ENCODE measurements at regions not wholly inside any gene's neighbourhood (a gene's known extent, or its start where the extent isn't known, plus 50 kb on each side); places are given as distances from the start of the nearest gene placed in this dataset.

GRCh38 chr9:20191228-20191840 is 402.5 kb upstream of the SLC24A2 start:
- no peak for DNase-seq

DNA sequence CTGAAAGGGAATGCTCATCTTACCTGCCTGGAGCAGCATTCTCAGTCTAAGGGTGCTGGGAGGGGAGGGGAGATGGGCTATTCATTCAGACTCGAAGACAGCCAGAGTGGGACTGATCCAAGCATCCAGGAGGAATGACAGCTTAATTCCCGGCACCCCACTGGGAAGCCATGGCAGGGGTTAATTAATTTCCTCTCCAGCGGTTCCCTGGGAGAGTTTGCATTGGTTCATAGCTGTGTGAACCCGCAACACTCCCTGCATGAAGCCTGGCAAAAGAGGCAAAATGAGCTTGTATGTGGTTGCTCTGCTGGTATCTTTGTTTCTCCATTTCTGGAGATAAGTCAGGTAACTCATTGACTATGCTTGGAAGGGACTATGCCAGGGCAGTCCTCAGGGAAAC is 401.0 kb upstream of the SLC24A2 start:
- no peak for DNase-seq

DNA sequence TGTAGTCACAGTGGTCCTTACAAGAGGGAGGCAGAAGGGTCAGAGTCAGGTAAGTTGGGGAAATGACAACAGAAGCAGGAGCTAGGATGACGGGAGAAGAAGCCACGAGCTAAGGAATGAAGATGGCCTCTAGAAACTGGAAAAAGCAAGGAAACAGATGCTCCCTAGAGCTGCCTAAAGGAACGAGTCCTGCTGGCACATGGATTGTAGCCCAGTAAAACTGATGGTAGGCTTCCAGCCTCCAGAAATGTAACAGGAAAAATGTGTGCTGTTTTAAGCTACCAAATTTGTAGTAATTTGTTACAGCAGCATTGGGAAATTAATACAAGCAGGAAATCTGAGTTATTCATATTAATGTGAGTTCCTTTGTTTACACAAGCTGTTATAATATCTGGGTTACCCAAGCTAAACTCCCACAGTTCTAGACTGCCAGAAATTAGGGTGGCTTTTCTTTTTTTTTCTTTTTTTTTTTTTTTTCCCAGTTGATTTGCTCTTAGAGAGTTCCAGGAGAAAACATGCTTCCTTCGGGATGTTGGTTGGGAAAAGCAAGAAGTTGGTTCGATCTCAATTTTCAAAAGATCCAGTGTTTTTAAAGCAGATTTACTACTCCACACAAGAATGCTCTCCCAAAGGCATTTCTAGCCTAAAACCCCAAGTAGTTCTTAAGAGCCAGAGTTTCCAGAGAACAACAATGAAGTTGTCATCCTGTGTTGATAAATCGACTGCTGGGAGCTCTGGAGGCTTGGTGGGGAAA is 400.0 kb upstream of the SLC24A2 start:
- no peak for DNase-seq

DNA sequence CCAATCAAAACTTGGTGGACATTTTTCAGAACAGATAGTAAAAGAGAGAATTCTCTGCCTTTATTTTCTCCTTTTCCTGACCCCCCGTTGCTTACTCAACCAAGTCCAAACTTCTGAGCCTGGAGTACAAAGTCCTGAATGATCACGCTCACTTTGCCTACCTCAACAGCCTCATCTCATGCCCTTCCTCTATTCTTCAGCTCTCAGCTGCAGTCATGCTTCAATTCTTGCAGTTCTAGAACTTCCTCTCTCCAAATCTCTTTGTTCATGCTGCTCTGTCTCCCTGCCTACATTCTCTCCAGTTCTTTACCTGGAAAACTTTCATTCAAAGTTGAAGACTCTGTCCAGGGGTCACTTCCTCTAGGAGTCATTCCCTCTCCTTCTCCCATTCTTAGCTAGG is 398.5 kb upstream of the SLC24A2 start:
- DNase-seq, result no peak

- DNase-seq, result no peak
Observed at GRCh38 chr9:20186823-20187222, 398.0 kb upstream of the SLC24A2 start.

DNA sequence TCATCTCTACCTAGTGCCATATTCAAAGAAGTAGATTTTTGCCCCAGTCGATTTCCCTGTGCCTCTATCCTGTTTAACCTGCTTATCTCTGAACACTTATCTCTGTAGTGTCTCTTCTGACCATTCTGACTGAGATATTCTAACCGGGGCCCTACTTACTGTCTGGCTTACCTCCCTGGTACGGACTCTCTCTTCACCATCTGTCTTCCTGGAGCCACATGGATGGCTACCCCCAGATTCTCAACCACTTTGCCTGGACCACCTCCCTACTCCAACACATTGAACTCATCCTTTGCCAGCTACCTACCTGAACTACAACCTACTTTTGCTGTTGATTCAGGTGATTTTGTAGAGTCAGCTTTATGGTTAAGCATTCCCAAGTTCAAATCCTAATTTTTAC is 397.4 kb upstream of the SLC24A2 start:
- DNase-seq, result no peak

GRCh38 chr9:20184541-20184940 is 395.7 kb upstream of the SLC24A2 start:
- DNase-seq, result no peak

DNA sequence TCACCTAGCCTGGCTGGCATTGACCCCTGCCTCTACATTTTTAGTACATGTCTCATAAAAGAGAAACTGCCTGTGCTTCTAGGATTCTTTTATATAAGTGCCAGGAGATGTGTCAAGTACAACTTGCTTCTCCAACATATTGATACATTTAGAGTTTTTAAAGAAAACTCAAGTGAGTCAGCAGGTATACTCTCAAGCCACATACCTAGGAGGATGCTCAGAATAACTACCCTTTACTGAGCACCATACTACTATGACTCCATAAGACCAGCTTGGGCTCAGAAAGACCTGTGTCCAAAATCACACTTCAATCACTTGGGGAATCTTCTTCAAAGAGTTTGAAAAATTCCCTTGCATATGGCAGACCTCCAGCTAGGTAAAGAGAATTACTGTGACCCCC is 389.8 kb upstream of the SLC24A2 start:
- DNase-seq, result no peak

- DNase-seq, result no peak
Observed at GRCh38 chr9:20178197-20178596, 389.4 kb upstream of the SLC24A2 start.

DNA sequence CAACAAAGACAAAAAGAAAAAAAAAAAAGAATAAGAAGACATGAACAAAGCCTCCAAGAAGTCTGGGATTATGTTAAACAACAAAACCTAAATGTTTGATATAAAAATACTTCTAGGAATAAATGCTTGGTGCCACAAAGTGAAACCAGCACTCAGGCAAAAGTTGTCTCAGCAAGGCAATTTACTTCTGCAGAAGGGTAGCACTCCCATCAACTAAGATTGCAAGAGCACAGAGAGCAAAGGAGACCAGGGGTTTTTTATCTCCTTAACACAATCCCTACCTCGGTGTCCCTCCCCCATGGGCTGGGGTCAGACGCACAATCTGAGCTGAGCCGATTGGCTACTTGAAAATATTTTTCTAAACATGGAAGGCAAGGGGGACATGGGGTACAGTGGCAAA is 381.3 kb upstream of the SLC24A2 start:
- no peak for DNase-seq

- DNase-seq, result no peak
Observed at GRCh38 chr9:20152151-20152725, 363.4 kb upstream of the SLC24A2 start.

DNA sequence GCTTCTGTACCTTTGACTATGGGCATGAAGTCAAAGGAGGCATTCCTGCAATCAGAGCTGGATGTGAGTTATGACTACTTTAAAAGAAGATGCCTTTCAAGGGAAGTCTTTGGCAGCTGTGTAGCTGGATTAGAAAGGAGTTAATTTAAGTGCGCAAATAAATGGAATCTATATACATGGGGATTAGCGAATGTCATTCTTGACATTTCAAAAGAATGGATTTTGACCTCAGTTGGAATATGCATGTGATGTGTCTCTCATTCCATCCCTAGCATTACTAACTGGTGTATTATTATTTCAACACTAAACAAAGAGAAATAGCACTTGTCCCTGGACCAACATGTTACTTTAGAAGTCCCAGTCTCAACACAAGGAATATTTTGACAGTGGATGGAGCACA is 359.6 kb upstream of the SLC24A2 start:
- no peak for DNase-seq

GRCh38 chr9:20144197-20144596 is 355.4 kb upstream of the SLC24A2 start:
- no peak for DNase-seq

DNA sequence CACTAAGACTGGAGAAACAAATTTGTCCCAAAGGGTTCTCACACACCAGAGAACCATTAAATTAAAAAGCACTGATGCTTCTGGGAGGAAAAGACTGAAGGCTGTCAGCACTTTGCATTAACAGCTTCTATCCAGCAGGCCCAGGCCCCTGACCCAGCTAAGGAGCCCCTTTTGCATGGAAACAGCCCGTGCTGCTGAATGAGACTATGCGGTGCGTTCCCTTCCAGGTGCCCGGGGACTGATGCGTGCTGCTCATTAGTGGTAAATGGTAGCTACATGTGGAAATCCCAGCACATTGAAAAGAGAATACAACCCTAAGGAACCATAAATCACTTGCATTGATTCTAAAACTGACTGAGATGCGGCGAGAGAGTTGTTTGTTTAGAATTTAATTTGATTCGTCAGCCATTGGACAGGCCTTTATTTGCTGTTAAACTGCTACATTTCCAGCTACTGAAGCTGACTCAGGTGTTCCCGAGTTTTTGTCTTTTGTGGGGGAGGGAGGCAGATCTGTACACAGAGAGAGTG is 351.0 kb upstream of the SLC24A2 start:
- no peak for DNase-seq

- DNase-seq, result no peak
Observed at GRCh38 chr9:20138841-20139240, 350.0 kb upstream of the SLC24A2 start.

DNA sequence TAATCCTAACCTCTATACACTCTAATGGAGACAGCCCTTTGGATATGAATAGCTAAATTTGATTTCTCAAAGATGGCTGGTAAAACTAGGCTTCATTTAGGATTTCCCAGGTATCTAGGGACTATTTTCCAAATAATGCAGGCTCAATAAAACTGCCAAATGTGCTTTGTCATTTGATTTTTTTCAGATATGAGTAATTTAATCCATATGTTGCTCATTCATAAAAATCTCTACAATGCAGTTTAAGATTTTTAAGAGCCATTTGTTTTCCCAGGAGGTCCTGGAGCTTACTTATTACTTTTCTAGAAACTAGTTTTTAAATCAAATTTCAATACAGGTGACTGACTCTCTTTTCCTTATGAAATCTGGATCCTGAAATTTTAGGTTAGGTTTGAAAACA is 349.3 kb upstream of the SLC24A2 start:
- DNase-seq, result no peak

GRCh38 chr9:20137425-20137824 is 348.6 kb upstream of the SLC24A2 start:
- DNase-seq, result no peak

DNA sequence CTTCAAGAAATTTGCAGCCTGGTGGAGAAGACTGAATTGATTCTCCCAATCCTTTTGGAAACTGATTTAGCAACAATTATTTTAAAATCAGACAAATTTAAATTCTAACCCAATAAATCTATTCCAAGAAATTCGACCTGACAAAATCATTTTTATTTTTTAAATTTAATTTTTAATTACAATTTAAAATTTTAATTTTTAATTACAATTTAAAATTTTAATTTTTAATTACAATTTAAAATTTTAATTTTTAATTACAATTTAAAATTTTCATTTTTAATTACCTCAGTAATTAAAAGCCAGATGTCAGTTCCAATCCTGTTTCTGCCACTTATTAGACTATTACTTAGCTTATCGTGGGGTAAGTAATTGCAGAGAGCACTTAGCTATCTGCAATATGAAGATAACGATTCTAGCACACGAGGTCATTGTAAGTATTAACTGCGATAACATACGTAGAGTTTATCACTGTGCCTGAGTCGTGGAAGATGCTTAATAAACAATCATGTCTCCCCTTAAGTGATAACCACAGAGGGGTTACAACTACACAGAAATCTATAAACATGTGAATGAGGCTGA is 346.4 kb upstream of the SLC24A2 start:
- no peak for DNase-seq

DNA sequence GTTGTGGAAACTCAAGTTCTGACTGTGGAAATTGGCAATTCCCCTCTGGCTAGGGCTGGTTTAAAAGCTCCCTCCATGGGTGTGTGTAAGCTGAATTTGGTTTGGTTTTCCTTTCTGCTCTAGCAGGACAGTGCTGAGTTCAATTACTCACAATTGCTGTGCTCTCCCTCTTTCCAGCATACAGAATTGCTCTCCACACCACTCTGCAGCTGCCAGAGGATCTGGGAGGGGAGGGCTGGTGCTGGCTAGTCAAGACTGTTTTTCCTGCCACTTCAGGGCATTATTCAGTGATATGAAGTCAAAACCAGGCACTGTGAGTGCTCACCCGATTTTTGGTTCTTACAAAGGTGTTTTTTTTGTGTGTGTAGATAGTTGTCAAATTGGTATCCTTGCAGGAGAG is 336.9 kb upstream of the SLC24A2 start:
- DNase-seq, result no peak

DNA sequence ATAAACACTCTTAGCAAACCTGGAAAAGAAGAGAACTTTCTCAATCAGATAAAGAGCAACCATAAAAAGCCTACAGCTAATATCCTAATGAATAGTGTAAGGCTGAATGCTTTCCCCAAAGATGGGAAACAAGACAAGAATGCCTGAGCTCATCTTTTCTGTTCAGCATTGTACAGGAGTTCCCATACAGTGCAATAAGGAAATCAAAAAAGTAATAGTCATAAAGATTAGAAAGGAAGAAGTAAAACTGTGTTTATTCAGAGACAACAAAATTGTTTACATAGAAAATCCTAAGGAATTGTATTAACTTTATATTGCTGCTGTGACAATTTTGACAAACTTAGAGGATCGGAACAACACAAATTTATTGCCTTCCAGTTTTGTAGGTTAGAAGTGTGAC is 330.7 kb upstream of the SLC24A2 start:
- DNase-seq, result no peak

DNA sequence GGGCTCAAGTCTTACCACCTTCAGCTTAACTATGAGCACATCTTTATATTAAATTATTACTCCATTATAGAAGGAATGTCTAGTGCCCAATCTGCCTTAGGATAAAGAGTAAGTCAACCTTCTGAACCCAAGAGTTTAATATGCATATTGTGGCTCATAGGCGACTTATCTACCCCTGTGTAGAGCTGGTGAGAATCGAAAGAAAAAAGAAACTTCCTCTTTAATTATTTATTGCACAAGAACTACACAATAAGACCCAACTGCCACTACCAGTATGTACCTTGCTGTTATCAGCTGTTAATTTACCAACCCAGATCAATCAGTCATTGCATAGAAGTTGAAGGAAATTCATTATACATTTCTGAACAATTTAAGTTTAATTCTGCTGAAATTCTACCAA is 329.1 kb upstream of the SLC24A2 start:
- DNase-seq, result no peak

GRCh38 chr9:20117482-20117881 is 328.6 kb upstream of the SLC24A2 start:
- no peak for DNase-seq

DNA sequence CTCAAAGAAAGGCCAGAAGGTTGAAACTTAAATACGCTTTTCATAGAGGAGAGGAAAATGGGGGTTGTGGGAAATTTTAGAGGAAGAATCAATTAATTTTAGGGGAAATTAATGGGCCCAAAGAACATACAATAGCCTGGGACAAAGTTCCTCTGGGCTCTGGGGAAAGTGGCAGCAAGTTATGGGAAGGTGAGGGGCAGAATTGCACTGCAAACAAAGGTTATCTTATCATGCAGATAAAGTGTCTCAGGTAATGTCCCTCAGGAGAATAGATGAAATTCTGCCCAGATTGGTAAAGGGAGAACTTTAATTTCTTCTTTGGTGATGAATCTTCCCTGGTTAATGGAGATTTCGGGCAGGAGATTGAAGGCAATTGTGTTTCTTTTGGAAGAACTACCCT is 326.1 kb upstream of the SLC24A2 start:
- DNase-seq, result no peak

DNA sequence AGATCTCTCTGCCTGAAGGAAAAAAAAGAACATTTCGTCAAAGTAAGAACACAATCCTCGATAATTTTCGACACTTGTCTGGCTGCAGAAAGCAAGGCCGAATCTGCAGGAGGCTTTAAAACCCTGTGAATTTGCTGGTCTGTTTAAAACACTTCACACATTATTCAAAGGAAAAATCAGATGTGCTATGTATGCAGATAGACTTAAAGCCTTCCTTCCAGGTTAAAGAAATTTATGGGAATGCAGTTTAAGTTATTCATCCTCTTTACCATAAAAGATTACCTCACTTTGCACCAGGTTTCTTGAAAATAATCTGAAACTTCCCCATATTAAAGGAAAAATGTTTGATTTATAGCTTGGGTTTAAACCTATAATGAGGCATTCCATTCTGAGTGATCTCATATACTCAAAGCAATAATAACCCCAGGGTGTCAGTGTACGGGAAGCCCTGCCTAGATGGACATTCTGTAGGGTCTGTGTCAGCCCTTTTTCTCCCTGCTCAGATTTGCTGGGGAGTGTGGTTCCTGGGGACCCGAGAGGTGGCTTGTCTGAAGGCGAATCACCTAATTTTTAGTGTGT is 323.5 kb upstream of the SLC24A2 start:
- DNase-seq, result no peak

Data from NCI-H226 (cell line).